HepG2 (cell line): ENCODE measurements at regions not wholly inside any gene's neighbourhood (a gene's known extent, or its start where the extent isn't known, plus 50 kb on each side); places are given as distances from the start of the nearest gene placed in this dataset.

Experiments
- ATAC-seq: fragments of 200-7000 bp; cut with Tn5 transposase; 3 replicates; pipeline ENCODE4 v1.9.1; 2020; ENCODE audit warnings: mild to moderate bottlenecking, moderate library complexity
- BruUV-seq: library from RNA; stranded (reverse); fragments of 400-500 nt; replicated peaks from 2 replicates; lab custom pipeline; 2021; lab: Mats Ljungman, UMichigan
- CTCF ChIA-PET: fragments of 300-600 bp; formaldehyde crosslinking; extraction: SDS; loops from one replicate; lab custom pipeline; 2021; ENCODE audit warnings: low total read pairs, inconsistent platforms, low intra/inter-chr PET ratio; lab: Yijun Ruan, JAX
- POLR2A ChIA-PET: fragments of 350-600 bp; sonication (Branson Sonifier 250); formaldehyde crosslinking; loops from one replicate; lab custom pipeline; 2020; ENCODE audit warnings: antibody characterized with exemption, inconsistent platforms; lab: Yijun Ruan, JAX
- DNase-seq: peaks from one replicate; pipeline ENCODE4 v3.0.0-alpha.2; 2015; ENCODE audit warnings: low spot score
- FAIRE-seq: peaks from 3 replicates; lab custom pipeline; 2011; peaks lifted over from hg19 to GRCh38; lab: Jason Lieb, UNC
- H2AFZ ChIP-seq: one replicate; pipeline ENCODE4 v1.6.1; 2011; ENCODE audit warnings: low read length, inconsistent platforms
- H3K27ac ChIP-seq: fragments of 300-600 bp; 3 replicates; pipeline ENCODE4 v1.8.0; 2011; ENCODE audit warnings: mixed run types, mild to moderate bottlenecking, mixed read lengths, low read length, inconsistent platforms; ENCODE audit not compliant: insufficient read depth; ENCODE audit errors: extremely low read length
- H3K27me3 ChIP-seq, 2 experiments: fragments of 200-600 bp in 1 of 2; 2 replicates in 1 of 2; 3 replicates in 1 of 2; pipeline versions ENCODE4 v1.6.0 to v1.8.0; 2011; ENCODE audit warnings: low read length in 2 of 2, mild to moderate bottlenecking in 2 of 2, moderate library complexity in 2 of 2, inconsistent platforms in 1 of 2; ENCODE audit not compliant: insufficient read depth in 2 of 2, control insufficient read depth in 1 of 2
- H3K36me3 ChIP-seq, 2 experiments: fragments of 200-600 bp in 1 of 2; replicated peaks in 1 of 2; 2 replicates in 1 of 2; 3 replicates in 1 of 2; pipeline versions ENCODE4 v1.5.1 to v1.8.0; 2011; ENCODE audit warnings: low read length in 2 of 2, inconsistent platforms in 1 of 2; ENCODE audit not compliant: insufficient read depth in 2 of 2, control insufficient read depth in 1 of 2
- H3K4me1 ChIP-seq: 2 replicates; pipeline ENCODE4 v1.5.1; 2012; ENCODE audit warnings: low read length, inconsistent platforms; ENCODE audit not compliant: insufficient read depth
- H3K4me2 ChIP-seq: 2 replicates; pipeline ENCODE4 v1.6.0; 2011; ENCODE audit warnings: low read depth, low read length, inconsistent platforms
- H3K4me3 ChIP-seq, 3 experiments: fragments of 200-600 bp in 1 of 3; sonication (generic), shearing (Covaris generic) in 1 of 3; replicated peaks in 1 of 3; 2 replicates each; pipeline ENCODE4 v1.5.1; 2011 to 2016; ENCODE audit warnings: low read length in 3 of 3, inconsistent platforms in 2 of 3, low read depth in 2 of 3, mild to moderate bottlenecking in 2 of 3, control low read depth in 1 of 3, mixed read lengths in 1 of 3; ENCODE audit not compliant: insufficient read depth in 1 of 3
- H3K79me2 ChIP-seq: one replicate; pipeline ENCODE4 v1.6.1; 2011; ENCODE audit warnings: low read length, inconsistent platforms; ENCODE audit not compliant: insufficient read depth
- H3K9ac ChIP-seq: 2 replicates; pipeline ENCODE4 v1.6.0; 2011; ENCODE audit warnings: mild to moderate bottlenecking, low read depth, low read length, inconsistent platforms; ENCODE audit not compliant: insufficient read depth
- H3K9me3 ChIP-seq: 2 replicates; pipeline ENCODE4 v1.5.1; 2012; ENCODE audit warnings: mild to moderate bottlenecking, low read length
- H4K20me1 ChIP-seq: 2 replicates; pipeline ENCODE4 v1.6.0; 2011; ENCODE audit warnings: inconsistent platforms, mild to moderate bottlenecking, low read length, moderate library complexity; ENCODE audit not compliant: insufficient read depth
- KAT7 ChIP-seq: IDR thresholded peaks from 2 replicates; pipeline ENCODE4 v1.6.1; 2018; ENCODE audit warnings: borderline replicate concordance, missing compliant biosample characterization
- KDM1A ChIP-seq: IDR thresholded peaks from 2 replicates; pipeline ENCODE4 v1.6.1; 2016; ENCODE audit warnings: missing compliant biosample characterization
- ZNF34 ChIP-seq: sonication (generic); formaldehyde crosslinking; IDR thresholded peaks from 2 replicates; pipeline ENCODE4 v1.4.0; 2020; ENCODE audit warnings: mild to moderate bottlenecking, missing genetic modification reagents, borderline replicate concordance
- ZNF678 ChIP-seq: sonication (generic); formaldehyde crosslinking; IDR thresholded peaks from 2 replicates; pipeline ENCODE4 v1.4.0; 2020; ENCODE audit warnings: mild to moderate bottlenecking, missing genetic modification reagents
- WGBS: methylation state at CpG from one replicate; pipeline ENCODE4 v1.1.6; 2017; ENCODE audit warnings: low lambda C conversion rate; 5-methylcytosine and 5-hydroxymethylcytosine counted together
- in situ Hi-C: cut with HindIII; loops from 2 replicates; pipeline ENCODE4 v1.10.0; 2017; ENCODE audit warnings: low pct_unique_long_range_greater_than_20kb; ENCODE audit not compliant: extremely low pct_ligation_motif_present
- intact Hi-C: fragments of 100-400 bp; cut with micrococcal nuclease; formaldehyde crosslinking; loops from one replicate; pipeline ENCODE4 v1.10.0; 2022; ENCODE audit not compliant: unreplicated experiment
- TF ChIP-seq, protein P1 (sequence below): IDR thresholded peaks from 2 replicates; pipeline ENCODE4 v1.6.1; 2016; ENCODE audit warnings: low read depth, control low read depth
- TF ChIP-seq, protein P2 (sequence below): sonication (generic); formaldehyde crosslinking; IDR thresholded peaks from 2 replicates; pipeline ENCODE4 v1.4.0; 2020; ENCODE audit warnings: missing genetic modification reagents, mild to moderate bottlenecking, borderline replicate concordance
- TF ChIP-seq, protein P3 (sequence below): sonication (generic); formaldehyde crosslinking; IDR thresholded peaks from 2 replicates; pipeline ENCODE4 v1.5.0; 2020; ENCODE audit warnings: missing genetic modification reagents
- TF ChIP-seq, protein P4 (sequence below): sonication (generic); formaldehyde crosslinking; IDR thresholded peaks from 2 replicates; pipeline ENCODE4 v1.4.0; 2020; ENCODE audit warnings: mild to moderate bottlenecking, missing genetic modification reagents

DNA sequence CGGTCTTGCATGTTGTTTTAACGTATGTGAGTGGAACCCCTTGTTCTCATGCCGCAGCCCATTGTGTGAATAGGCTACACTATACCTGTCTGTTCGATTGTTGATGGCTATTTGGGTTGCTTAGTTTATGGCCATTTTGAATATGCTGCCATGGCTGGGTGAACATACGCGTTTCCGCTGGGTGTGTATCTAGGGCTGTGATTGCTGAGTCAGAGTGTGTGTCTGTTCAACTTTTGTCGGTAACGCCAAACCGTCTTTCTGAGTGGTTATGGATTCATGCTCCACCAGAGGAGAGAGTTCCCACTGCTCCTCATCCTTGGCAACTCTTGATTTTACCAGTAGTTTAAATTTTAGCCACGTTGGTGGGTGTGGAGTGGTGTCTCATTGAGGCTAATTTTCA lies 77.0 kb downstream of the METRNL start:
- no peak for TF ChIP-seq KDM1A
- no peak for TF ChIP-seq ZNF34 (CRISPR knock-in tag)
- TF ChIP-seq, protein P1, sequence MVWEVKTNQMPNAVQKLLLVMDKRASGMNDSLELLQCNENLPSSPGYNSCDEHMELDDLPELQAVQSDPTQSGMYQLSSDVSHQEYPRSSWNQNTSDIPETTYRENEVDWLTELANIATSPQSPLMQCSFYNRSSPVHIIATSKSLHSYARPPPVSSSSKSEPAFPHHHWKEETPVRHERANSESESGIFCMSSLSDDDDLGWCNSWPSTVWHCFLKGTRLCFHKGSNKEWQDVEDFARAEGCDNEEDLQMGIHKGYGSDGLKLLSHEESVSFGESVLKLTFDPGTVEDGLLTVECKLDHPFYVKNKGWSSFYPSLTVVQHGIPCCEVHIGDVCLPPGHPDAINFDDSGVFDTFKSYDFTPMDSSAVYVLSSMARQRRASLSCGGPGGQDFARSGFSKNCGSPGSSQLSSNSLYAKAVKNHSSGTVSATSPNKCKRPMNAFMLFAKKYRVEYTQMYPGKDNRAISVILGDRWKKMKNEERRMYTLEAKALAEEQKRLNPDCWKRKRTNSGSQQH (CRISPR knock-in tag): no peak
- TF ChIP-seq, protein P2, sequence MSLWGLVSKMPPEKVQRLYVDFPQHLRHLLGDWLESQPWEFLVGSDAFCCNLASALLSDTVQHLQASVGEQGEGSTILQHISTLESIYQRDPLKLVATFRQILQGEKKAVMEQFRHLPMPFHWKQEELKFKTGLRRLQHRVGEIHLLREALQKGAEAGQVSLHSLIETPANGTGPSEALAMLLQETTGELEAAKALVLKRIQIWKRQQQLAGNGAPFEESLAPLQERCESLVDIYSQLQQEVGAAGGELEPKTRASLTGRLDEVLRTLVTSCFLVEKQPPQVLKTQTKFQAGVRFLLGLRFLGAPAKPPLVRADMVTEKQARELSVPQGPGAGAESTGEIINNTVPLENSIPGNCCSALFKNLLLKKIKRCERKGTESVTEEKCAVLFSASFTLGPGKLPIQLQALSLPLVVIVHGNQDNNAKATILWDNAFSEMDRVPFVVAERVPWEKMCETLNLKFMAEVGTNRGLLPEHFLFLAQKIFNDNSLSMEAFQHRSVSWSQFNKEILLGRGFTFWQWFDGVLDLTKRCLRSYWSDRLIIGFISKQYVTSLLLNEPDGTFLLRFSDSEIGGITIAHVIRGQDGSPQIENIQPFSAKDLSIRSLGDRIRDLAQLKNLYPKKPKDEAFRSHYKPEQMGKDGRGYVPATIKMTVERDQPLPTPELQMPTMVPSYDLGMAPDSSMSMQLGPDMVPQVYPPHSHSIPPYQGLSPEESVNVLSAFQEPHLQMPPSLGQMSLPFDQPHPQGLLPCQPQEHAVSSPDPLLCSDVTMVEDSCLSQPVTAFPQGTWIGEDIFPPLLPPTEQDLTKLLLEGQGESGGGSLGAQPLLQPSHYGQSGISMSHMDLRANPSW (CRISPR knock-in tag): no peak
- no peak for TF ChIP-seq KAT7 (CRISPR knock-in tag)
- TF ChIP-seq, protein P3, sequence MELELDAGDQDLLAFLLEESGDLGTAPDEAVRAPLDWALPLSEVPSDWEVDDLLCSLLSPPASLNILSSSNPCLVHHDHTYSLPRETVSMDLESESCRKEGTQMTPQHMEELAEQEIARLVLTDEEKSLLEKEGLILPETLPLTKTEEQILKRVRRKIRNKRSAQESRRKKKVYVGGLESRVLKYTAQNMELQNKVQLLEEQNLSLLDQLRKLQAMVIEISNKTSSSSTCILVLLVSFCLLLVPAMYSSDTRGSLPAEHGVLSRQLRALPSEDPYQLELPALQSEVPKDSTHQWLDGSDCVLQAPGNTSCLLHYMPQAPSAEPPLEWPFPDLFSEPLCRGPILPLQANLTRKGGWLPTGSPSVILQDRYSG (CRISPR knock-in tag): no peak
- TF ChIP-seq, protein P4, sequence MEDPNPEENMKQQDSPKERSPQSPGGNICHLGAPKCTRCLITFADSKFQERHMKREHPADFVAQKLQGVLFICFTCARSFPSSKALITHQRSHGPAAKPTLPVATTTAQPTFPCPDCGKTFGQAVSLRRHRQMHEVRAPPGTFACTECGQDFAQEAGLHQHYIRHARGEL (CRISPR knock-in tag): no peak
- no peak for TF ChIP-seq ZNF678 (CRISPR knock-in tag)
- no peaks in the 10 kb centered on the region for H3K36me3 ChIP-seq
- no TSS peak for BruUV-seq
- no peak for FAIRE-seq
- no peak overlapping the region for H3K4me3 ChIP-seq
- H3K27ac ChIP-seq: no peak overlapping the region
- peaks cover 8 to 37% of the 10 kb centered on the region in 2 experiments; a peak in 4 of 5 replicates for H3K27me3 ChIP-seq
- 71% methylated on average over 11 of the region's 11 CpGs for WGBS
- H3K9me3 ChIP-seq: no peaks in the 10 kb centered on the region
- ATAC-seq: no peak
- H4K20me1 ChIP-seq: no peaks in the 10 kb centered on the region
- ChIA-PET POLR2A (no interaction called here), CTCF (no interaction called here)
- in situ Hi-C loops: no loop called here
- no peak overlapping the region for H3K9ac ChIP-seq
- intact Hi-C loops: no loop called here
- DNase-seq: no peak
- H3K4me1 ChIP-seq: peaks cover 25% of the 10 kb centered on the region
- H3K79me2 ChIP-seq: no peaks in the 10 kb centered on the region
- no peak overlapping the region for H2AFZ ChIP-seq
- H3K4me2 ChIP-seq: no peak overlapping the region
